Nephron (organoid): ENCODE measurements at regions not wholly inside any gene's neighbourhood (a gene's known extent, or its start where the extent isn't known, plus 50 kb on each side); places are given as distances from the start of the nearest gene placed in this dataset.

Source experiments
- H3K27ac Mint-ChIP-seq, 3 experiments: 2 replicates each; pipeline ENCODE4 v1.8.0; 2020; ENCODE audit warnings: mixed read lengths in 3 of 3, mild to moderate bottlenecking in 2 of 3, moderate library complexity in 1 of 3
- H3K27me3 Mint-ChIP-seq: 2 replicates; pipeline ENCODE4 v1.8.0; 2021; ENCODE audit warnings: low read depth, mild to moderate bottlenecking, moderate library complexity, mixed read lengths
- H3K36me3 Mint-ChIP-seq: 2 replicates; pipeline ENCODE4 v1.8.0; 2020; ENCODE audit warnings: low read depth, mixed read lengths
- H3K4me1 Mint-ChIP-seq: 2 replicates; pipeline ENCODE4 v1.8.0; 2020; ENCODE audit warnings: mixed read lengths
- H3K4me3 Mint-ChIP-seq, 3 experiments: 2 replicates each; pipeline ENCODE4 v1.8.0; 2020; ENCODE audit warnings: mild to moderate bottlenecking in 3 of 3, mixed read lengths in 3 of 3, moderate library complexity in 2 of 3
- H3K9me3 Mint-ChIP-seq: 2 replicates; pipeline ENCODE4 v1.8.0; 2020; ENCODE audit warnings: mixed read lengths
- CTCF ChIP-seq, 3 experiments: fragments of 200-600 bp; sonication (generic); IDR thresholded peaks; one replicate each; pipeline ENCODE4 v1.5.0; 2021; ENCODE audit warnings: antibody characterized with exemption in 3 of 3; ENCODE audit not compliant: unreplicated experiment in 3 of 3

- H3K27ac Mint-ChIP-seq = no peak overlapping the region
- H3K36me3 Mint-ChIP-seq = no peaks in the 10 kb centered on the region
- H3K27me3 Mint-ChIP-seq = peaks cover 25% of the 10 kb centered on the region
- no peak for TF ChIP-seq CTCF (IDR thresholded peaks at IDR 0.05; ENCODE audit: unreplicated experiment in 3 of 3)
- no peaks in the 10 kb centered on the region for H3K9me3 Mint-ChIP-seq
- H3K4me1 Mint-ChIP-seq = no peaks in the 10 kb centered on the region
- no peak overlapping the region for H3K4me3 Mint-ChIP-seq
Measured at GRCh38 chr15:60255390-60255789, 142.4 kb downstream of the ANXA2 start.

GRCh38 chr15:60257591-60258159, 140.1 kb downstream of the ANXA2 start:
- Mint-ChIP-seq H3K4me3 (no peak overlapping the region), H3K27me3 (peaks cover 22% of the 10 kb centered on the region), H3K27ac (no peak overlapping the region), H3K9me3 (no peaks in the 10 kb centered on the region), H3K4me1 (no peaks in the 10 kb centered on the region), H3K36me3 (no peaks in the 10 kb centered on the region)
- TF ChIP-seq CTCF (IDR thresholded peaks at IDR 0.05; ENCODE audit: unreplicated experiment in 3 of 3) = no peak

- Mint-ChIP-seq H3K27me3 (peaks cover 22% of the 10 kb centered on the region), H3K4me3 (no peak overlapping the region), H3K4me1 (peaks cover 5% of the 10 kb centered on the region), H3K36me3 (no peaks in the 10 kb centered on the region), H3K9me3 (no peaks in the 10 kb centered on the region), H3K27ac (no peak overlapping the region)
- TF ChIP-seq CTCF (IDR thresholded peaks at IDR 0.05; ENCODE audit: unreplicated experiment in 3 of 3) = no peak
Measured at GRCh38 chr15:60259469-60259868, 138.3 kb downstream of the ANXA2 start.

GRCh38 chr15:60264088-60264487, 133.7 kb downstream of the ANXA2 start:
- no peaks in the 10 kb centered on the region for H3K36me3 Mint-ChIP-seq
- no peak for TF ChIP-seq CTCF (IDR thresholded peaks at IDR 0.05; ENCODE audit: unreplicated experiment in 3 of 3)
- H3K27me3 Mint-ChIP-seq = peaks cover 14% of the 10 kb centered on the region
- no peak overlapping the region for H3K4me3 Mint-ChIP-seq
- peaks cover 9% of the 10 kb centered on the region for H3K4me1 Mint-ChIP-seq
- H3K9me3 Mint-ChIP-seq = no peaks in the 10 kb centered on the region
- H3K27ac Mint-ChIP-seq = peak overlapping the region in 2 of 3 experiments; percentile 3 to 21

- Mint-ChIP-seq H3K9me3 (no peaks in the 10 kb centered on the region), H3K36me3 (no peaks in the 10 kb centered on the region), H3K27ac (peak overlapping the region in 2 of 3 experiments; percentile 3 to 21), H3K27me3 (peaks cover 14% of the 10 kb centered on the region), H3K4me1 (peaks cover 9% of the 10 kb centered on the region), H3K4me3 (no peak overlapping the region)
- TF ChIP-seq CTCF (IDR thresholded peaks at IDR 0.05; ENCODE audit: unreplicated experiment in 3 of 3) = no peak
Measured at GRCh38 chr15:60264566-60264965, 133.2 kb downstream of the ANXA2 start.

GRCh38 chr15:60265057-60265456, 132.7 kb downstream of the ANXA2 start:
- no peak overlapping the region for H3K4me3 Mint-ChIP-seq

More at GRCh38 chr15:60265057-60265456, 132.7 kb downstream of the ANXA2 start:
- peaks cover 14% of the 10 kb centered on the region for H3K27me3 Mint-ChIP-seq
- H3K27ac Mint-ChIP-seq = peak overlapping the region in 1 of 3 experiments; percentile 33
- no peak for TF ChIP-seq CTCF (IDR thresholded peaks at IDR 0.05; ENCODE audit: unreplicated experiment in 3 of 3)
- H3K36me3 Mint-ChIP-seq = no peaks in the 10 kb centered on the region
- no peaks in the 10 kb centered on the region for H3K9me3 Mint-ChIP-seq
- peaks cover 9% of the 10 kb centered on the region for H3K4me1 Mint-ChIP-seq
